GM19467 (cell line): ENCODE measurements at regions not wholly inside any gene's neighbourhood (a gene's known extent, or its start where the extent isn't known, plus 50 kb on each side); places are given as distances from the start of the nearest gene placed in this dataset.
"Not testable (repeated sequence)": the region's sequence is repeated elsewhere in the genome, so short reads cannot be mapped to it uniquely, and the experiment has no call there.

Source experiments
- ATAC-seq: cut with Tn5 transposase; IDR thresholded peaks from one replicate; pipeline ENCODE4 v1.9.1; 2021; ENCODE audit warnings: mild to moderate bottlenecking, moderate library complexity; ENCODE audit not compliant: unreplicated experiment

DNA sequence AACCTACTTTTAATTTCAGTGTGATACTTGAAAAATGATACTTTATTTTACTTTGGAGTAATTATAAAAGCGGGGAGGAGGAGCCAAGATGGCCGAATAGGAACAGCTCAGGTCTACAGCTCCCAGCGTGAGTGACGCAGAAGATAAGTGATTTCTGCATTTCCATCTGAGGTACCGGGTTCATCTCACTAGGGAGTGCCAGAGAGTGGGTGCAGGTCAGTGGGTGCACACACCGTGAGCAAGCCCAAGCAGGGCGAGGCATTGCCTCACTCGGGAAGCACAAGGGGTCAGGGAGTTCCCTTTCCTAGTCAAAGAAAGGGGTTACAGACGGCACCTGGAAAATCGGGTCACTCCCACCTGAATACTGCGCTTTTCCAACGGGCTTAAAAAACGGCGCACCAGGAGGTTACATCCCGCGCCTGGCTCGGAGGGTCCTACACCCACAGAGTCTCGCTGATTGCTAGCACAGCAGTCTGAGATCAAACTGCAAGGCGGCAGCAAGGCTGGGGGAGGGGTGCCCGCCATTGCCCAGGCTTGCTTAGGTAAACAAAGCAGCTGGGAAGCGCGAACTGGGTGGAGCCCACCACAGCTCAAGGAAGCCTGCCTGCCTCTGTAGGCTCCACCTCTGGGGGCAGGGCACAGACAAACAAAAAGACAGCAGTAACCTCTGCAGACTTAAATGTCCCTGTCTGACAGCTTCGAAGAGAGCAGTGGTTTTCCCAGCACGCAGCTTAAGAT, 640.3 kb downstream of the EPHA3 start:
- not testable (repeated sequence) for ATAC-seq

- no peak for ATAC-seq
Observed at GRCh38 chr3:89762405-89762804, 655.0 kb downstream of the EPHA3 start.

- no peak for ATAC-seq
Observed at GRCh38 chr3:89783341-89783927, 676.0 kb downstream of the EPHA3 start.

DNA sequence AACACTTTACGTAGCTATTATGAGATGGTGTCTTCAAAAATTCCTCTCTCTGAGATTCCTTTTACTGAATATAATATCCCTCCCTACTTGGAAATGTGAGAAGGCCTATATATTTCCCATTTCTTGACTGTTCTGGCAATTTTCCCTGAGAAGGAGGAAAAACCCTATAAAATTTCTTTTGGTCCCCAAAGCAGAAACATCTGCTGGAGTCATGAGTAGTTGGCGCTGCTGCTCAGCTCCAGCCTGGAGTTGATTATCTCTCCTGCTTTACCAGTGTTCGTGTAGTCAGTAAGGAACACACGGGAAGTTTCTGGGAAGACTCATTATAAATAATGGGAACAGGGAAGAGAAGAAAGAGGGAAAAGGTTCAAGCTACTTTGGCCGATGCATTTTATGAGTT, 680.1 kb downstream of the EPHA3 start:
- no peak for ATAC-seq

DNA sequence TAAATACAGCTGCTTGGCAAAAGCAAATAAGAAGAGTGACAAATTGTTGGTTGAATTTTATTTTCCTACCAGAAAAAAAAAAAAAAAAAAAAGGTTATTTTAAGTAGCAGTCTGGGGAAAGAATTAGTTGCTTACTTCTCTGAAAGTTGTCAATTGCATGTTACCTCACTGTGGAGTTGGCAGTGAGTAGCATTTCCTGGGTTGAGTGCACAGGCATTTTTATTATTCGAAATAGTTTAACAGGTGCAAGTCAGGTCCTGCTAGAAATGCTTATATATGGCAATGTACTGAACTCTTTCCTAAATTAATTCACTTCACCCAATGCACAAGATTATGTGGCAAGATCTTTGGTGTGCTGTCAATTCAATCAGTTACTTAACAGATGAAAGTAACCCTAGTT, 680.6 kb downstream of the EPHA3 start:
- ATAC-seq = no peak

DNA sequence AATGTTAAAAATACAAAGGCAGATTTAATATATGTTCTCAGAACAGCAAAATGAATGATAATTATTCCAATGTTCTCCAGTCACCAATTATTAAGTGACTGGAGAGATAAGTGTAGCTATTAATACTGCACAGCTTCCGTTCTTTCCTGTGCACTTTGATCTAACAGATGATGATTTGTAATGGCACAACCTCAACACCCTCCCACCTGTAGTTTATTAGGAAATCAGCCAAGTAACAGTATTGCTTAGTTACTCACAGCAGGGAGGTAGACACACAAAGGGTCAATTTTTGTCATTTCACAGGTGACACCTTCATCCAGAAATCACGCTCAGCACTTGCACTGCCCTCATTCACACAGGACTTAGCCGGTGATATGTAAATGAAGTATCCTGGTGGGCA, 688.1 kb downstream of the EPHA3 start:
- ATAC-seq = no peak

GRCh38 chr3:89802881-89803280, 695.5 kb downstream of the EPHA3 start:
- ATAC-seq = no peak

DNA sequence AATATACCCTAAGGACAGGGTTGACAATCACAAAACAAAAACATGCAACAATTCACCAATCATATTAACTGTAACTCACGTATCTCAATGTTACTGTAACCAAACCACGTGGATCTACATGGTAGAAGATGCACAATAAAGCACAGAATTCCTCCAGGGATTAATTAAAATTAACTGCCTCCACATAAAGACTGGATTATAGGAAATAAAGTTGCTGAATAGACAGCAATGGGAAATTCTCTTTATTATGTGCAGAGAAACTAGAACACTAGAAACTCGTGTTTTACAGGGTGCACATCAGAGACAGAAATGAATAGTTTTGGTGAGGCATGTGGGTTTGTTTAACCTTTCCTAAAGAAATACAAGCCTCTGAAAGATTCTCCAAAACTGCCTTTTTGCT, 696.3 kb downstream of the EPHA3 start:
- ATAC-seq = no peak

- ATAC-seq = no peak
Observed at GRCh38 chr3:89806166-89806565, 698.7 kb downstream of the EPHA3 start.

- ATAC-seq = no peak
Observed at GRCh38 chr3:89808680-89809197, 701.3 kb downstream of the EPHA3 start.

GRCh38 chr3:89813500-89813899, 706.1 kb downstream of the EPHA3 start:
- no peak for ATAC-seq

- ATAC-seq = no peak
Observed at GRCh38 chr3:89841041-89841440, 733.6 kb downstream of the EPHA3 start.

GRCh38 chr3:89845053-89845452, 737.6 kb downstream of the EPHA3 start:
- no peak for ATAC-seq

GRCh38 chr3:89847955-89848354, 740.5 kb downstream of the EPHA3 start:
- no peak for ATAC-seq

DNA sequence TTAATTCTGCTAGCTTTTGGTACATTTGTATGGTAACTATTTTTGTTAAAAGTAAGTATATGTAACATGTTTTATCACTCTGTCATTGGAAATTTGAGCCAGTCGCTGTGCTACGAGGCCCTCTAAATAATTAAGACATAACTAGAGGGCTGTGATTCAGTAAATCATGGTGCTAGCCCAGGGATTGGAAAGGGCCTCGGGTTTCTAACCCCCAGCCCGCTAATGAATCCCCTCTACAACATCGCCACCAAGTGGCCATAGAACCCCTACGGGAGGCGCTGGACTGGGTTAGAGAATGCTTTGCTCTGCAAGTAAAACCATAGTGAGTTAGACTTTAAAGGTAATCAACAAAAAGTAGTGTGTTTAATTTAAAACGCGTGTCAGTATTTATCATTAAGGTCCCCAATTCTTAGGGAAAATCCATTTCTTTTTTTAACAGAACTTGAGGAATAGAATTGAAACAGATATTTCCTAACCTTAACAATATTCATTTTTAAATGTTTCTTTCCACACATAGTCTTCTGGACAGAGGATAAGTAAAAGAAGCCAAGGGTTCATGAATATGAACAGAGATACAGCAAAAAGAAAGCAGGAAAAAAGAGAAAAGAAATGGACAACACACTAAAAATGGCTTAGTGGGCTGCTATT, 744.7 kb downstream of the EPHA3 start:
- no peak for ATAC-seq

DNA sequence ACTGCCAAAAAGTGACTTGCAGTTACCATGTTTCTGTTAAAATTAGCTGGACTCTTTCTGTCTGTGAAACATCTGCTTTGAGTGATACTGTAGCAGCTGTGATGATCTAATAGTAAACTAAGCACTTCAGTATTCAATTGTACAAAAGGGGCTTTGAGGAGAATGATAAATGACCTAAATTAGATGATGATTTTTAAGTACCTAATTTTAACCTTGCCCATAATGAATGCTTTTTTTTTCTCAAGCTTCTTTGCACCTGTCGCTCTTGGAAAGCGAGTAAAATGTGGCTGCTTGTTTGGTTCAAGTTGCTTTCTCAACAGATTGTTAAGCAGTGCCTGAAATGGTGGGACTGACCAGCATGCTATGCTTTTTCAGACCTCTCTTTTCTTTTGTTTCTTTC, 752.3 kb downstream of the EPHA3 start:
- ATAC-seq = no peak

DNA sequence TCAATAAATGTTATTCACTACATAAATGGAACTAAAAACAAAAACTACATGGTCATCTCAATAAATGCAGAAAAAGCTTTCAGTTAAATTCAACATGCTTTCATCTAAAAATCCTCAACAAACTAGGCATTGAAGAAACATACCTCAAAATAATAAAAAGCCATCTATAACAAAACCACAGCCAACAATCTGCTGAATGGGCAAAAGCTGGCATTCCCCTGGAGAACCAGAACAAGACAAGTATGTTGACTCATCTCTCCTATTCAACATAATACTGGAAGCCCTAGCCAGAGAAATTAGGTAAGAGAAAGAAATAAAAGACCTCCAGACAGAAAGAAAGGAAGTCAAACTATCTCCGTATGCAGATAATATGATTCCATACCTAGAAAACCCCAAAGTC, 759.9 kb downstream of the EPHA3 start:
- no peak for ATAC-seq

DNA sequence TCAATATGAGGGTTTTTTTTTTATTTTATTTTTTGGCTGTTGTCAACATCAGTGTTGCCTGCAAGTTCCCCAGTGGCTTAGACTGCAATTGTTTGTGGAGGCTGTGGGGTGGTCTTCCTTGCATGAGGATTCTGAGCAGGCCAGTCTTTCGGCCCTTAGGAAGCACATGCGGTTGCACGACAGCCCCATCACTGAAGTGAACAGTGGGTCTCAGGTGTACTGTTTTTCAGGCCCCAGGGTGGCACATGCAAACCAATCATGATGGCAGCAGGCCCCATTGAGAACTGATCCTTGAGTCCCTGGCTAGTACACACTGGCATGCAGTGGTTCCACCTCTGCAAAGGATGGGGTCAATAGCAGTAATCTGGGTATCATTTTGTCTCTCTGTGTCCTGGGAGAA, 768.7 kb downstream of the EPHA3 start:
- ATAC-seq = no peak

DNA sequence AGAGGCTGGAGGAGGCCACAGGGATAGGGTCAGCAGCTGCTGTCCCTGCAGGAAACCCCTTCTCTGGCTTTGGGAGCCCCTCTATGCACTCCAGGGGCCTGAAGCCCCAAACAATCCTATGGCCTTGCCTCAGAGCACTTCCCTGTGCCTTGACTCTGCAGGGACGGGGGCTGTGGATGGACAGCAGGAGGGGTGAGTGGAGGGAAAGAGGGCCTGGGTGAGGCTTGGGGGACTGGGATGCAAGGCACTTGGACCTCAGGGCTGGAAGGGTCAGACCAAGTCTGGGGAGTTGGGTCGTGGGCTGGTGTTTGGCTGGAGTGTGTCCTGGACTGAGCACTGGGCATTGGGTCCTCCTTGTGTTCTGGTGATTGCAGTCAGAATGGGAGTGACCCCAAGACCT, 769.8 kb downstream of the EPHA3 start:
- ATAC-seq = no peak

DNA sequence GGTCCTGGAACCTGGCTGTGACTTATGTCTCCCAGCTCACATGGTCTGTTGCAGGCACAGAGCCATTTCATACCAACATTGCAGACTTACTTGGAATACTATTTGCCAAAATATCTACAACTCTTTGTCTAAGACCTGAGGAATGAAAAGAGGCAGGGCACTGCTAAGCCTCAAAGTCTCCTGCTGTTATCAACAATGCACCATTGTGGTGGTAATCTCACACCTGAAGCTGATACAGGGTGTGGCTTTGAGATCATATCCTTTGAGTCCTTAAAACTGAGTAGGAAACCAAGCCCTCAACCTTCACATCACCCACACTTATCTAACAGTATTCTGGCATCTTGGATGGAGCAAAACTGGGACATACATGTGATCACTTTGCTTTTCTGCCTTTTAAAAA, 782.0 kb downstream of the EPHA3 start:
- no peak for ATAC-seq

GRCh38 chr3:89908711-89909213, 801.3 kb downstream of the EPHA3 start:
- ATAC-seq = no peak

GRCh38 chr3:89912031-89912430, 804.6 kb downstream of the EPHA3 start:
- no peak for ATAC-seq
